Sigmoid colon (tissue), 6 donors: ENCODE measurements at regions not wholly inside any gene's neighbourhood (a gene's known extent, or its start where the extent isn't known, plus 50 kb on each side); places are given as distances from the start of the nearest gene placed in this dataset.

Source experiments
- DNase-seq: peaks from one replicate; pipeline ENCODE4 v3.0.0-alpha.2; 2019
- H3K27ac ChIP-seq, 4 donors: fragments of 200-600 bp; sonication (generic); one replicate each; pipeline ENCODE4 v1.5.1; 2016 to 2019; ENCODE audit warnings: mild to moderate bottlenecking in 1 of 4
- H3K27me3 ChIP-seq, 3 donors: fragments of 200-600 bp; sonication (generic); one replicate each; pipeline ENCODE4 v1.5.1; 2019; ENCODE audit warnings: mild to moderate bottlenecking in 1 of 3
- H3K36me3 ChIP-seq, 4 donors: fragments of 200-600 bp; sonication (generic); one replicate each; pipeline ENCODE4 v1.5.1; 2016 to 2019
- H3K4me1 ChIP-seq, 4 donors: fragments of 200-600 bp; sonication (generic); one replicate each; pipeline ENCODE4 v1.5.1; 2017 to 2019
- H3K4me3 ChIP-seq, 4 donors: fragments of 200-600 bp; sonication (generic); one replicate each; pipeline ENCODE4 v1.5.1; 2017 to 2019; ENCODE audit warnings: mild to moderate bottlenecking in 2 of 4, moderate library complexity in 1 of 4
- H3K9me3 ChIP-seq, 4 donors: fragments of 200-600 bp in 3 of 4; sonication (generic) in 3 of 4; one replicate each; pipeline versions ENCODE4 v1.5.1 to v1.6.1; 2013 to 2019
- EP300 ChIP-seq, 4 donors: sonication (generic); formaldehyde crosslinking; IDR thresholded peaks; one replicate each; pipeline ENCODE4 v1.6.1; 2017; ENCODE audit warnings: antibody characterized with exemption in 4 of 4
- POLR2A ChIP-seq, 2 donors: fragments of 450-650 bp; IDR thresholded peaks; one replicate each; pipeline ENCODE4 v1.6.1; 2016; ENCODE audit warnings: antibody characterized with exemption in 2 of 2, mild to moderate bottlenecking in 2 of 2, moderate library complexity in 2 of 2
- POLR2AphosphoS5 ChIP-seq, 4 donors: sonication (generic); formaldehyde crosslinking; IDR thresholded peaks; one replicate each; pipeline ENCODE4 v1.6.1; 2017; ENCODE audit warnings: antibody characterized with exemption in 4 of 4
- WGBS, 2 donors: extraction: QIAGEN DNeasy Blood & Tissue Kit; methylation state at CpG; one replicate each; pipeline ENCODE4 v1.1.7; 2013; 5-methylcytosine and 5-hydroxymethylcytosine counted together
- intact Hi-C: fragments of 100-400 bp; cut with DNase I; formaldehyde crosslinking; loops from one replicate; pipeline ENCODE4 v1.15.1; 2023
- TF ChIP-seq, protein P1 (sequence below), 4 experiments: fragments of 450-650 bp in 3 of 4; fragments of 200-600 bp in 1 of 4; IDR thresholded peaks; one replicate each; pipeline ENCODE4 v1.5.1; 2016 to 2019; ENCODE audit warnings: antibody characterized with exemption in 4 of 4, mild to moderate bottlenecking in 3 of 4, moderate library complexity in 2 of 4
- donor health status: healthy with polysubstance abuse.
- donor health status: healthy.

- no peaks in the 10 kb centered on the region for H3K9me3 ChIP-seq
- DNase-seq: no peak
- no peaks in the 10 kb centered on the region for H3K36me3 ChIP-seq
- H3K27me3 ChIP-seq: no peaks in the 10 kb centered on the region
- H3K27ac ChIP-seq: no peak overlapping the region
- H3K4me3 ChIP-seq: no peak overlapping the region
- TF ChIP-seq POLR2A (IDR thresholded peaks at IDR 0.05) (no peak), EP300 (IDR thresholded peaks at IDR 0.05) (no peak), POLR2AphosphoS5 (IDR thresholded peaks at IDR 0.05) (no peak)
- TF ChIP-seq, protein P1, sequence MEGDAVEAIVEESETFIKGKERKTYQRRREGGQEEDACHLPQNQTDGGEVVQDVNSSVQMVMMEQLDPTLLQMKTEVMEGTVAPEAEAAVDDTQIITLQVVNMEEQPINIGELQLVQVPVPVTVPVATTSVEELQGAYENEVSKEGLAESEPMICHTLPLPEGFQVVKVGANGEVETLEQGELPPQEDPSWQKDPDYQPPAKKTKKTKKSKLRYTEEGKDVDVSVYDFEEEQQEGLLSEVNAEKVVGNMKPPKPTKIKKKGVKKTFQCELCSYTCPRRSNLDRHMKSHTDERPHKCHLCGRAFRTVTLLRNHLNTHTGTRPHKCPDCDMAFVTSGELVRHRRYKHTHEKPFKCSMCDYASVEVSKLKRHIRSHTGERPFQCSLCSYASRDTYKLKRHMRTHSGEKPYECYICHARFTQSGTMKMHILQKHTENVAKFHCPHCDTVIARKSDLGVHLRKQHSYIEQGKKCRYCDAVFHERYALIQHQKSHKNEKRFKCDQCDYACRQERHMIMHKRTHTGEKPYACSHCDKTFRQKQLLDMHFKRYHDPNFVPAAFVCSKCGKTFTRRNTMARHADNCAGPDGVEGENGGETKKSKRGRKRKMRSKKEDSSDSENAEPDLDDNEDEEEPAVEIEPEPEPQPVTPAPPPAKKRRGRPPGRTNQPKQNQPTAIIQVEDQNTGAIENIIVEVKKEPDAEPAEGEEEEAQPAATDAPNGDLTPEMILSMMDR (IDR thresholded peaks at IDR 0.05): no peak
- H3K4me1 ChIP-seq: peaks cover 3 to 47% (median 37%) of the 10 kb centered on the region in 4 donors
- intact Hi-C loops: no loop called here
- 97% methylated on average over 4 of the region's 4 CpGs for WGBS, 2 donors
Observed at GRCh38 chr1:232504651-232505050, 125.3 kb downstream of the SIPA1L2 start.

DNA sequence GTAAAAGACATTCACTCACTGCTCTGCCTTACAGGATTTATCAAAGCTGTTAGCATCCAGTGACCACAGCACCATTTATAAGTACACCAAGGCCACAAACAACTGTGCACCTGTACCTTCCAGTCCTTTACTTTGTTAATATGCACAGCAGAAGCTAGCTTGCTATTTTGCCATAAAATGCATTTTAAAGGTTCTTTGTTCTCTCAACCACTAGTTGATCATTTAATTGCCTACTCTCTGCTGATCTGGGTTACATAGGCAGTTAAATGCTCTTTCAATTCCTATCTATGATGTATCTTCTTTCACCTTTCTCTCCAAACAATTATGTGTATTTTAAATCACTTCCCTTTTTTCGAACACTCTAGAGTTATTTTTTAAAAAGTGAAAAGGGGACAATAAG lies 126.4 kb downstream of the SIPA1L2 start:
- no peaks in the 10 kb centered on the region for H3K27me3 ChIP-seq
- no peak overlapping the region for H3K4me3 ChIP-seq
- 73 to 85% methylated on average over 1 of the region's 1 CpG for WGBS, 2 donors
- H3K9me3 ChIP-seq: no peaks in the 10 kb centered on the region
- H3K36me3 ChIP-seq: no peaks in the 10 kb centered on the region
- DNase-seq: no peak
- no peak overlapping the region for H3K27ac ChIP-seq
- intact Hi-C loops: no loop called here
- TF ChIP-seq, protein P1 (IDR thresholded peaks at IDR 0.05): no peak
- TF ChIP-seq EP300 (IDR thresholded peaks at IDR 0.05): no peak
- no peak for TF ChIP-seq POLR2AphosphoS5 (IDR thresholded peaks at IDR 0.05)
- no peak for TF ChIP-seq POLR2A (IDR thresholded peaks at IDR 0.05)
- peaks cover 3 to 47% (median 39%) of the 10 kb centered on the region in 4 donors for H3K4me1 ChIP-seq

- TF ChIP-seq POLR2A (IDR thresholded peaks at IDR 0.05) (no peak), EP300 (IDR thresholded peaks at IDR 0.05) (no peak), POLR2AphosphoS5 (IDR thresholded peaks at IDR 0.05) (no peak)
- TF ChIP-seq, protein P1 (IDR thresholded peaks at IDR 0.05): no peak
- Histone ChIP-seq H3K9me3 (no peaks in the 10 kb centered on the region), H3K27me3 (no peaks in the 10 kb centered on the region), H3K27ac (peak overlapping the region in 2 of 4 donors; percentile 21 to 37), H3K4me3 (no peak overlapping the region), H3K36me3 (no peaks in the 10 kb centered on the region), H3K4me1 (peaks cover 3 to 42% (median 36%) of the 10 kb centered on the region in 4 donors)
- intact Hi-C loops: no loop called here
- no peak for DNase-seq
- 76 to 85% methylated on average over 4 of the region's 4 CpGs for WGBS, 2 donors
Observed at GRCh38 chr1:232501854-232502253, 128.1 kb downstream of the SIPA1L2 start.

DNA sequence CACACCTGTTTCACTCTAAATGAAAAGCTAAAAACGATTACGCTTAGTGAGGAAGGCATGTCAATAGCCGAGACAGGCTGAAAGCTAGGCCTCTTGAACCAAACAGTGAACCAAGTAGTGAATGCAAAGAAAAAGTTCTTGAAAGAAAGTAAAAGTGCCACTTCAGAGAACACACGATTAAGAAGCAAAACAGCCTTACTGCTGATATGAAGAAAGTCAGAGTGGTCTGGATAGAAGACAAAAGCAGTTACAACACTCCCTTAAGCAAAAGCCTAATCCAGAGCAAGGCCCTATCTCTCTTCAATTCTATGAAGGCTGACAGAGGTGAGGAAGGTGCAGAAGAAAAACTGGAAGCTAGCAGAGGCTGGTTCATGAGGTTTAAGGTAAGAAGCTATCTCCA lies 130.7 kb downstream of the SIPA1L2 start:
- Histone ChIP-seq H3K4me3 (no peak overlapping the region), H3K9me3 (no peaks in the 10 kb centered on the region), H3K27ac (peak overlapping the region in 2 of 4 donors; percentile 45 to 49), H3K4me1 (peaks cover 0 to 53% (median 36%) of the 10 kb centered on the region in 4 donors), H3K27me3 (no peaks in the 10 kb centered on the region), H3K36me3 (no peaks in the 10 kb centered on the region)
- 71 to 80% methylated on average over 4 of the region's 4 CpGs for WGBS, 2 donors
- intact Hi-C loops: no loop called here
- no peak for DNase-seq
- TF ChIP-seq POLR2AphosphoS5 (IDR thresholded peaks at IDR 0.05) (no peak), EP300 (IDR thresholded peaks at IDR 0.05) (no peak), POLR2A (IDR thresholded peaks at IDR 0.05) (no peak)
- TF ChIP-seq, protein P1 (IDR thresholded peaks at IDR 0.05): no peak

- no peak for TF ChIP-seq POLR2A (IDR thresholded peaks at IDR 0.05)
- TF ChIP-seq EP300 (IDR thresholded peaks at IDR 0.05): no peak
- TF ChIP-seq POLR2AphosphoS5 (IDR thresholded peaks at IDR 0.05): no peak
- TF ChIP-seq, protein P1 (IDR thresholded peaks at IDR 0.05): no peak
- H3K27me3 ChIP-seq: no peaks in the 10 kb centered on the region
- WGBS, 2 donors: 89 to 92% methylated on average over 4 of the region's 4 CpGs
- intact Hi-C loops: no loop called here
- no peak overlapping the region for H3K27ac ChIP-seq
- H3K9me3 ChIP-seq: no peaks in the 10 kb centered on the region
- peaks cover 4 to 45% (median 7%) of the 10 kb centered on the region in 4 donors for H3K36me3 ChIP-seq
- H3K4me3 ChIP-seq: no peak overlapping the region
- DNase-seq: no peak
- H3K4me1 ChIP-seq: peaks cover 0 to 17% (median 5%) of the 10 kb centered on the region in 4 donors
Observed at GRCh38 chr1:232493869-232494268, 136.1 kb downstream of the SIPA1L2 start.
